Breast epithelium (tissue), 4 donors: ENCODE measurements at regions not wholly inside any gene's neighbourhood (a gene's known extent, or its start where the extent isn't known, plus 50 kb on each side); places are given as distances from the start of the nearest gene placed in this dataset.

Source experiments
- DNase-seq, 2 donors: peaks; one replicate each; pipeline ENCODE4 v3.0.0-alpha.2; 2019; ENCODE audit warnings: low spot score in 2 of 2
- H3K27ac ChIP-seq, 2 donors: fragments of 200-600 bp; sonication (generic) in 1 of 2; one replicate each; pipeline ENCODE4 v1.5.1; 2016 to 2019; ENCODE audit warnings: mild to moderate bottlenecking in 1 of 2
- H3K27me3 ChIP-seq, 2 donors: fragments of 200-600 bp; sonication (generic) in 1 of 2; one replicate each; pipeline versions ENCODE4 v1.5.1 to v1.6.0; 2017 to 2019; ENCODE audit warnings: control low read depth in 1 of 2, mild to moderate bottlenecking in 1 of 2
- H3K36me3 ChIP-seq: fragments of 200-600 bp; one replicate; pipeline ENCODE4 v1.5.1; 2019
- H3K4me1 ChIP-seq, 2 donors: fragments of 200-600 bp; sonication (generic); one replicate each; pipeline ENCODE4 v1.5.1; 2016 to 2019; ENCODE audit warnings: control low read depth in 1 of 2
- H3K4me3 ChIP-seq, 3 donors: fragments of 200-600 bp; sonication (generic); 1 replicate in 2 of 3; 2 replicates in 1 of 3; pipeline ENCODE4 v1.5.1; 2016 to 2019; ENCODE audit warnings: mild to moderate bottlenecking in 3 of 3, moderate library complexity in 2 of 3
- H3K9me3 ChIP-seq, 2 donors: fragments of 200-600 bp; sonication (generic) in 1 of 2; one replicate each; pipeline ENCODE4 v1.5.1; 2016 to 2019; ENCODE audit warnings: control low read depth in 1 of 2
- CTCF ChIP-seq, 3 donors: fragments of 450-650 bp; IDR thresholded peaks; one replicate each; pipeline ENCODE4 v1.5.1; 2016 to 2017; ENCODE audit warnings: antibody characterized with exemption in 3 of 3, mild to moderate bottlenecking in 3 of 3, moderate library complexity in 3 of 3
- POLR2A ChIP-seq: fragments of 450-650 bp; IDR thresholded peaks from one replicate; pipeline ENCODE4 v1.6.1; 2016; ENCODE audit warnings: antibody characterized with exemption, mild to moderate bottlenecking, moderate library complexity
- POLR2AphosphoS5 ChIP-seq, 3 donors: sonication (generic); formaldehyde crosslinking; IDR thresholded peaks; one replicate each; pipeline ENCODE4 v1.6.1; 2017; ENCODE audit warnings: antibody characterized with exemption in 3 of 3
- intact Hi-C: fragments of 100-400 bp; cut with DNase I; formaldehyde crosslinking; loops from one replicate; pipeline ENCODE4 v1.15.1; 2023; ENCODE audit warnings: low total_unique reads

- no peaks in the 10 kb centered on the region for H3K27me3 ChIP-seq
- intact Hi-C loops, result no loop called here
- H3K27ac ChIP-seq, result no peak overlapping the region
- no peaks in the 10 kb centered on the region for H3K4me1 ChIP-seq
- TF ChIP-seq POLR2A (no peak), CTCF (IDR thresholded peaks at IDR 0.05) (no peak), POLR2AphosphoS5 (IDR thresholded peaks at IDR 0.05) (no peak)
- H3K9me3 ChIP-seq, result no peaks in the 10 kb centered on the region
- no peak overlapping the region for H3K4me3 ChIP-seq
- H3K36me3 ChIP-seq, result no peaks in the 10 kb centered on the region
- DNase-seq, result no peak
These were observed 135.9 kb upstream of the PDE10A start for GRCh38 chr6:165798991-165799390.

DNA sequence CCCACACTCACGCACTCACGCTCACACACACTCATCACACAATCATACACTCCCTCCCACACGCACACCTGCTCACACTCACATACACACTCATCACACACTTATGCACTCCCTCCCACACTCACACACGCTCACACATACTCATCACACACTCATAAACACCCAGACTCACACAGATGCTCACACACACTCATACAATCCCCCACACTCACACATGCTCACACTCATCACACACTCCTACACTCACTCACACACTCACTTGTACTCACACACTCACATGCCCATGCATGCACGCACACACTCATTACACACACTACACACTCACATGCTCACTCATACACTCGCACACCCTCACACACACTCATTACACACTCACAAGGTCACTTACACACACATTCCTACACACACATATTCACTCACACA, 131.1 kb upstream of the PDE10A start:
- H3K36me3 ChIP-seq, result no peaks in the 10 kb centered on the region
- H3K9me3 ChIP-seq, result no peaks in the 10 kb centered on the region
- no peak overlapping the region for H3K27ac ChIP-seq
- no peak for TF ChIP-seq POLR2AphosphoS5 (IDR thresholded peaks at IDR 0.05)
- no peak for TF ChIP-seq POLR2A
- no peak for TF ChIP-seq CTCF (IDR thresholded peaks at IDR 0.05)
- no peaks in the 10 kb centered on the region for H3K4me1 ChIP-seq
- H3K4me3 ChIP-seq, result no peak overlapping the region
- DNase-seq, result no peak
- no peaks in the 10 kb centered on the region for H3K27me3 ChIP-seq
- intact Hi-C loops, result no loop called here

DNA sequence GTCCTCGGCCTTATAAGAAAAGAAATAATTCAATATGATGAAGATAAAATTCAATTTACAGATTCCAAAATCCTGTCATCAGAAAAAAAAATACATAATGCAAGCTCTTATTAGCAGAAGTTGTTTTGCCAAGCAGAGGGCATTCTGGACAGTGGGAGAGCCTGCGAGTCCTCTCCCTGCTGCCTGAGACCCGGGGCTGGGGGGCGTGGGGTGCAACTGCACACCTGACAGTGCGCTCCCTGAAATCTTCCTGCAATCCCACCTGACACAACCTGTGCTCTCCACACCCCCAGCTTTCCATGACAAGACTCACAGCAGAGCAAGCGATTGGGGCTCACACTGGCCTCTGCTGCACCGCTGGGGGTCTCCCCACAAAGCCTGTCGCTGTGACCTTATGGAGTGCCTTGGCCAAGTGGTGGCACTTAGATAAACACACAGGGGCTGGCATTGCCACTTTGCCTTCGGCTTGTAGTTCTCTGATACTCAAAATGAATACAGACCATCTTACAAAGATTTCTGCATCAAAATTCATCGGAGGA, 130.3 kb upstream of the PDE10A start:
- intact Hi-C loops, result no loop called here

DNA sequence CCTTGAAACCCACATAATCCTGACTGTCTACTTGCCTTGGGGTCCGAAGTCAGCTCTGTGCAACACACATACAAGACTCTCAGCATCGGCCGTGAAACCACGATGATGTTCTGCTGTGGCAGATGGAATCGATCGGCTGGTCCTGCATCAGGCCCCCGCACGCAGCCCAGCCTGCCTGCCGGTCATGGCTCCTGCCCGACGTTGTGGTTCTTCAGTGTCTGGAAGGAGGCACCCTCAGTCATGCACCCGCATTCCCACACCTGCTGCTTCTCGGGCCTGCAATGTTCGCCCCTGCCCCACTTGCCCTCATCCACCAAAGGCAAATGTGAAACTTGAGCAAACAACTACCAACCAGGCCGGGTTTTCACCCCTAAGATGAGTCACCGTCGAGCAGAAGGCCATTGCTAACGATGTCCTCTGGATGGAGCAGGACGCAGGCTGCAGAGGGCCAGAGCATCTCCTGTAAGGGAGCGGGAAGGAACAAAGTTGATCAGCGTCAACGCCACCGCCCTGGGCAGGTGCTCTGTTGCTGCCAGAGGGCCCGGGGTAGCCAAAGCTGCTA, 128.9 kb upstream of the PDE10A start:
- H3K9me3 ChIP-seq, result no peaks in the 10 kb centered on the region
- H3K4me1 ChIP-seq, result no peaks in the 10 kb centered on the region
- no peak for TF ChIP-seq POLR2A
- TF ChIP-seq CTCF (IDR thresholded peaks at IDR 0.05), result no peak
- no peak for TF ChIP-seq POLR2AphosphoS5 (IDR thresholded peaks at IDR 0.05)
- DNase-seq, result no peak
- no peak overlapping the region for H3K27ac ChIP-seq
- intact Hi-C loops, result no loop called here
- no peaks in the 10 kb centered on the region for H3K36me3 ChIP-seq
- H3K27me3 ChIP-seq, result no peaks in the 10 kb centered on the region
- H3K4me3 ChIP-seq, result no peak overlapping the region

More for the DNA sequence above, 130.3 kb upstream of the PDE10A start:
- no peak for DNase-seq
- Histone ChIP-seq H3K27ac (no peak overlapping the region), H3K27me3 (no peaks in the 10 kb centered on the region), H3K4me3 (no peak overlapping the region), H3K4me1 (no peaks in the 10 kb centered on the region), H3K9me3 (no peaks in the 10 kb centered on the region), H3K36me3 (no peaks in the 10 kb centered on the region)
- TF ChIP-seq POLR2AphosphoS5 (IDR thresholded peaks at IDR 0.05) (no peak), POLR2A (no peak), CTCF (IDR thresholded peaks at IDR 0.05) (no peak)

GRCh38 chr6:165791306-165791705, 128.3 kb upstream of the PDE10A start:
- no peaks in the 10 kb centered on the region for H3K4me1 ChIP-seq
- H3K36me3 ChIP-seq, result no peaks in the 10 kb centered on the region
- H3K9me3 ChIP-seq, result no peaks in the 10 kb centered on the region
- DNase-seq, result no peak
- TF ChIP-seq CTCF (IDR thresholded peaks at IDR 0.05), result no peak
- TF ChIP-seq POLR2AphosphoS5 (IDR thresholded peaks at IDR 0.05), result no peak
- no peak for TF ChIP-seq POLR2A
- H3K4me3 ChIP-seq, result no peak overlapping the region
- intact Hi-C loops, result no loop called here
- no peak overlapping the region for H3K27ac ChIP-seq
- no peaks in the 10 kb centered on the region for H3K27me3 ChIP-seq
